Trophoblast cell (in vitro differentiated cells and primary cell): ENCODE measurements at regions not wholly inside any gene's neighbourhood (a gene's known extent, or its start where the extent isn't known, plus 50 kb on each side); places are given as distances from the start of the nearest gene placed in this dataset.

ENCODE experiments used
- DNase-seq, 2 donors: peaks; one replicate each; pipeline ENCODE4 v3.0.0-alpha.2; 2016
- H2AFZ ChIP-seq: 2 replicates; pipeline ENCODE4 v1.6.1; 2013; ENCODE audit warnings: low read length, moderate library complexity, mild to moderate bottlenecking; ENCODE audit not compliant: insufficient read depth, poor library complexity
- H2AK5ac ChIP-seq: 2 replicates; pipeline ENCODE4 v1.6.1; 2013; ENCODE audit warnings: mild to moderate bottlenecking, low read length
- H2BK120ac ChIP-seq: 2 replicates; pipeline ENCODE4 v1.6.1; 2013; ENCODE audit warnings: low read length, mild to moderate bottlenecking, moderate library complexity; ENCODE audit not compliant: insufficient read depth, poor library complexity
- H2BK12ac ChIP-seq: 2 replicates; pipeline ENCODE4 v1.6.1; 2013; ENCODE audit warnings: mild to moderate bottlenecking, low read length, moderate library complexity
- H2BK5ac ChIP-seq: 2 replicates; pipeline ENCODE4 v1.6.1; 2013; ENCODE audit warnings: low read length, low read depth, moderate library complexity, mild to moderate bottlenecking; ENCODE audit not compliant: poor library complexity
- H3K14ac ChIP-seq: 2 replicates; pipeline ENCODE4 v1.6.1; 2013; ENCODE audit warnings: mild to moderate bottlenecking, low read length
- H3K18ac ChIP-seq: 2 replicates; pipeline ENCODE4 v1.6.1; 2013; ENCODE audit warnings: mild to moderate bottlenecking, low read length
- H3K23ac ChIP-seq: 2 replicates; pipeline ENCODE4 v1.6.1; 2013; ENCODE audit warnings: low read length
- H3K27ac ChIP-seq: 2 replicates; pipeline ENCODE4 v1.5.1; 2013; ENCODE audit warnings: low read depth, mild to moderate bottlenecking, inconsistent platforms, low read length, moderate library complexity
- H3K27me3 ChIP-seq: 2 replicates; pipeline ENCODE4 v1.6.1; 2013; ENCODE audit warnings: inconsistent platforms, mild to moderate bottlenecking, low read length, moderate library complexity; ENCODE audit not compliant: insufficient read depth
- H3K36me3 ChIP-seq, 2 experiments: 1 replicate in 1 of 2; 2 replicates in 1 of 2; pipeline ENCODE4 v1.6.1; 2013; ENCODE audit warnings: low read length in 2 of 2, mild to moderate bottlenecking in 2 of 2, moderate library complexity in 1 of 2; ENCODE audit not compliant: insufficient read depth in 2 of 2, control insufficient read depth in 1 of 2
- H3K4ac ChIP-seq: 2 replicates; pipeline ENCODE4 v1.6.1; 2013; ENCODE audit warnings: low read depth, mild to moderate bottlenecking, low read length, moderate library complexity
- H3K4me1 ChIP-seq, 2 experiments: 1 replicate in 1 of 2; 2 replicates in 1 of 2; pipeline ENCODE4 v1.6.1; 2013; ENCODE audit warnings: low read length in 2 of 2, mild to moderate bottlenecking in 2 of 2, moderate library complexity in 1 of 2; ENCODE audit not compliant: insufficient read depth in 2 of 2, control insufficient read depth in 1 of 2
- H3K4me2 ChIP-seq: 2 replicates; pipeline ENCODE4 v1.6.1; 2013; ENCODE audit warnings: inconsistent platforms, mild to moderate bottlenecking, low read length, moderate library complexity
- H3K4me3 ChIP-seq: 2 replicates; pipeline ENCODE4 v1.5.1; 2013; ENCODE audit warnings: mild to moderate bottlenecking, low read depth, low read length, inconsistent platforms
- H3K79me1 ChIP-seq: one replicate; pipeline ENCODE4 v1.6.1; 2013; ENCODE audit warnings: low read length
- H3K79me2 ChIP-seq: 2 replicates; pipeline ENCODE4 v1.6.1; 2013; ENCODE audit warnings: low read length, mild to moderate bottlenecking; ENCODE audit not compliant: control insufficient read depth, insufficient read depth, poor library complexity
- H3K9ac ChIP-seq: 2 replicates; pipeline ENCODE4 v1.6.1; 2013; ENCODE audit warnings: mild to moderate bottlenecking, low read length
- H3K9me3 ChIP-seq: 2 replicates; pipeline ENCODE4 v1.6.1; 2013; ENCODE audit warnings: low read depth, mild to moderate bottlenecking, control low read depth, inconsistent platforms, low read length; ENCODE audit not compliant: insufficient read depth
- H4K12ac ChIP-seq: 2 replicates; pipeline ENCODE4 v1.6.1; 2013; ENCODE audit warnings: low read depth, mild to moderate bottlenecking, low read length, moderate library complexity
- H4K8ac ChIP-seq: 2 replicates; pipeline ENCODE4 v1.6.1; 2013; ENCODE audit warnings: low read depth, mild to moderate bottlenecking, low read length, moderate library complexity
- H4K91ac ChIP-seq: one replicate; pipeline ENCODE4 v1.6.1; 2013; ENCODE audit warnings: low read depth, mild to moderate bottlenecking, low read length, moderate library complexity
- WGBS: extraction: QIAGEN DNeasy Blood & Tissue Kit; methylation state at CpG from one replicate; pipeline ENCODE4 v1.1.7; 2013; ENCODE audit warnings: missing lambda C conversion rate; ENCODE audit not compliant: insufficient read length, insufficient coverage; ENCODE audit errors: extremely low coverage; 5-methylcytosine and 5-hydroxymethylcytosine counted together

DNA sequence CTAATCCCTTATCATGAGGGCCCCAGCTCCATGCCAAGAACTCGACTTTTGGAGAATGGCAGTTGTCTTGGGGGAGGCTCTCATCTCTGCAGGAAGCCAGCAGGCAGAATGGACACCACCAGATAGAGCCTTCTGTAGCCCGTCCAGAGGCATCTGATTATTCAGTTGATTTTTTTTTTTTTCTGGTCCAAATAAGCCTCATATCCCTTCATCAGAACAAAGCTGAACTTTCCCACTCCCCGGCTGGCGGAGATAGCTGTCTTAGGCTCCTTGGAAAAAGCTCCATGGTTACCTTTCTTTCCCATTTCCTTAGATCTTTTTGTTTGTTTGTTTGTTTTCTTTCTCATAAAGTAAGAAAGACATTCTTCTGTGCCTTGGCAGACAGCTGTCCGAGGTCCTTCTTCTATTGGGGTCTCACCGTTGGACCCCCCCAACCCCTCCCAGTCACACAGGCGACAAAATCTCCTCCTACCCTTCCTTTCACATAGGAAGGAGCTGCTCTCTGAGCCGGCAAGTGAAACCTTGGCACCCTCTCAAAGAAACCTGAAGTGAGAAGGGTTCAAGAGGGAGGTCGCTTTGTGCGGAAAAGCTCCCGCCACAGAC, 278.5 kb downstream of the RPS6KC1 start:
- Histone ChIP-seq H3K4me1 (peaks cover 4 to 7% of the 10 kb centered on the region in 2 experiments), H2BK12ac (peak overlapping the region; percentile 3), H2AFZ (no peak overlapping the region), H3K4ac (no peak overlapping the region), H3K79me1 (peaks cover 2% of the 10 kb centered on the region), H3K4me3 (no peak overlapping the region), H3K79me2 (no peaks in the 10 kb centered on the region), H3K36me3 (no peaks in the 10 kb centered on the region), H3K18ac (no peak overlapping the region), H4K91ac (no peak overlapping the region), H2AK5ac (no peak overlapping the region), H3K14ac (no peak overlapping the region), H2BK5ac (no peak overlapping the region), H3K9me3 (no peaks in the 10 kb centered on the region), H4K12ac (no peak overlapping the region), H3K9ac (no peak overlapping the region), H4K8ac (no peak overlapping the region), H3K27ac (no peak overlapping the region), H3K27me3 (no peaks in the 10 kb centered on the region), H2BK120ac (no peak overlapping the region), H3K4me2 (no peak overlapping the region), H3K23ac (no peak overlapping the region)
- DNase-seq, result no peak
- WGBS, result no CpG with 5 or more reads among the region's 11 CpGs

DNA sequence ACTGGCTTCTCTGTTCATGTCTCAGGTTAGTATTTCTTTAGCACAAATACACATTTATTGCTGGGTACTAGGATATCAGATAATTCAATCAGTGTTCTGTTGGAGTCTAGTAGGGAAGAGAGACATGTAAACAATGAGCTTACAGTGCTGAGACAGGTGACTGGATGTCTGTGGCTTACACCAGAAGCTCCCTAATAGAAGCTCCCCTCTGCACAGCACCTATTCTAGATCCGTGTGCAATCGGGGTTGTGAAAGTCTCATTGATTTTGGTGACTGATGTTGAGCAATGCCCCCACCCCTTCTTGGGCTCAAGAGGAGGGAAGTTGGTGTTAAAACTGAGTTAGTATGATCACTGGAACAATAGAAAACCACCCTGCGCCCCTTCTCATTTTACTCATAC, 279.2 kb downstream of the RPS6KC1 start:
- DNase-seq, result no peak
- no peak overlapping the region for H2AK5ac ChIP-seq
- H3K4me1 ChIP-seq, result peaks cover 4 to 7% of the 10 kb centered on the region in 2 experiments

DNA sequence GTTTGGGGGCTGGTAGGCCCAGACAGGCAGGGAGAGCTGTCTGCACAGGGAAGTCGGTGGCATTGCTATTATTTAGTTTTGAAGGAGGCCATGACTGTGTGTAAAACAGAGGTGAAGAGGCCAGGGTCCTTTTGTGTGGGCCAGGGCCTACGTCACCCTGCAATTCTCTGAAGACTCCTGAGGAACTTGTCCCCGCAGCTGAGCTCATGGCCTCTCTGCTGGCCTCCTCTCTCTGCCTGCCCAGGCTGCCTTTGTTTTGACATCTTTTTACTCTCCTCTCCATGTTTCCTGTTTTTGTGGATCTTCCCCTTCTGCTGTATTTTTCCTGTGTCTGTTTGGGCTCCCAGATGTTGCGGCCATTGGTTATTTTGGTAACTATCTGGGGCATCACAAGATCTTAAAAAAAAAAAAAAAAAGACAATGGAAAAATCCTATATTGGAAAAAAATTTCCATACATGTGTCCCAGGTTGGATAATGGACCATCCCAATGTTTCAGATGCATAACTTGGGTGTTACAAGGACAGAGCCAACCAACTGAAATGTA, 280.7 kb downstream of the RPS6KC1 start:
- Histone ChIP-seq H2BK5ac (no peak overlapping the region), H3K9ac (peak overlapping the region; percentile 4), H2AFZ (no peak overlapping the region), H3K36me3 (no peaks in the 10 kb centered on the region), H3K18ac (no peak overlapping the region), H3K79me1 (peaks cover under 1% of the 10 kb centered on the region), H3K27ac (no peak overlapping the region), H3K4me2 (no peak overlapping the region), H3K14ac (no peak overlapping the region), H2BK12ac (no peak overlapping the region), H4K8ac (no peak overlapping the region), H3K79me2 (no peaks in the 10 kb centered on the region), H3K9me3 (no peaks in the 10 kb centered on the region), H3K4me3 (no peak overlapping the region), H3K23ac (no peak overlapping the region), H3K4me1 (peaks cover under 1 to 3% of the 10 kb centered on the region in 2 experiments), H3K27me3 (no peaks in the 10 kb centered on the region), H4K12ac (no peak overlapping the region), H3K4ac (no peak overlapping the region), H4K91ac (no peak overlapping the region), H2BK120ac (no peak overlapping the region), H2AK5ac (no peak overlapping the region)
- WGBS, result no CpG with 5 or more reads among the region's 4 CpGs
- no peak for DNase-seq

More for the DNA sequence above, 279.2 kb downstream of the RPS6KC1 start:
- no peak overlapping the region for H4K91ac ChIP-seq
- no peak overlapping the region for H3K9ac ChIP-seq
- no peaks in the 10 kb centered on the region for H3K9me3 ChIP-seq
- peaks cover 2% of the 10 kb centered on the region for H3K79me1 ChIP-seq
- H2BK5ac ChIP-seq, result no peak overlapping the region
- no peaks in the 10 kb centered on the region for H3K79me2 ChIP-seq
- no peaks in the 10 kb centered on the region for H3K27me3 ChIP-seq
- WGBS, result no CpG with 5 or more reads among the region's 3 CpGs
- no peak overlapping the region for H2BK12ac ChIP-seq
- no peak overlapping the region for H4K8ac ChIP-seq
- H3K27ac ChIP-seq, result no peak overlapping the region
- H3K4me3 ChIP-seq, result no peak overlapping the region
- H3K4ac ChIP-seq, result no peak overlapping the region
- no peak overlapping the region for H3K4me2 ChIP-seq
- no peaks in the 10 kb centered on the region for H3K36me3 ChIP-seq
- H3K18ac ChIP-seq, result no peak overlapping the region
- H3K14ac ChIP-seq, result no peak overlapping the region
- no peak overlapping the region for H3K23ac ChIP-seq
- no peak overlapping the region for H2BK120ac ChIP-seq
- no peak overlapping the region for H4K12ac ChIP-seq
- no peak overlapping the region for H2AFZ ChIP-seq

DNA sequence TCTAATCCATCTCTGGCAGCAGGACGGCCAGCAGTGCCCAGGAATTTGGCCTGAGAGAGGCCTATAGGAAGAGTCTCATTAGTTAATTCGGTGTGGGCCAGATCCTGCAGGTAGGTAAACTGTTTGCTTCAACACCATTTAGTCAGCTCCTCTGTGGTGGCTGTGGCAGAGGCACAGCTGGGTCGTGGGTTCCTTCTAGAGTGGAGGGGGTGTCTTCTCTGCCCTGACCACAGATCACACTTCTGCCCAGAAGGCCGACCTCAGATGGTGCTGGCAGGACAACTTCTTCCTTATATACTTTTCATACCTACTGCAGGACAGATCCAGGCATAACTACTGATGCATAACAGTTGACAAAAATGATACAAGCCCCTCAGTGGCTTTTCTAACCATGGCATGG, 281.4 kb downstream of the RPS6KC1 start:
- Histone ChIP-seq H3K23ac (no peak overlapping the region), H2BK5ac (no peak overlapping the region), H3K9me3 (no peaks in the 10 kb centered on the region), H2AK5ac (no peak overlapping the region), H3K79me2 (no peaks in the 10 kb centered on the region), H3K27ac (no peak overlapping the region), H4K8ac (no peak overlapping the region), H2BK120ac (no peak overlapping the region), H2BK12ac (no peak overlapping the region), H4K91ac (no peak overlapping the region), H3K14ac (no peak overlapping the region), H3K79me1 (no peaks in the 10 kb centered on the region), H3K4me2 (no peak overlapping the region), H3K27me3 (no peaks in the 10 kb centered on the region), H2AFZ (no peak overlapping the region), H3K4me3 (no peak overlapping the region), H3K18ac (no peak overlapping the region), H3K36me3 (no peaks in the 10 kb centered on the region), H3K4me1 (no peaks in the 10 kb centered on the region), H4K12ac (no peak overlapping the region), H3K4ac (no peak overlapping the region), H3K9ac (no peak overlapping the region)
- DNase-seq, result no peak
- WGBS, result no CpG with 5 or more reads among the region's 4 CpGs
